ENCODE measurements at regions not wholly inside any gene's neighbourhood (a gene's known extent, or its start where the extent isn't known, plus 50 kb on each side); places are given as distances from the start of the nearest gene placed in this dataset.

DNA sequence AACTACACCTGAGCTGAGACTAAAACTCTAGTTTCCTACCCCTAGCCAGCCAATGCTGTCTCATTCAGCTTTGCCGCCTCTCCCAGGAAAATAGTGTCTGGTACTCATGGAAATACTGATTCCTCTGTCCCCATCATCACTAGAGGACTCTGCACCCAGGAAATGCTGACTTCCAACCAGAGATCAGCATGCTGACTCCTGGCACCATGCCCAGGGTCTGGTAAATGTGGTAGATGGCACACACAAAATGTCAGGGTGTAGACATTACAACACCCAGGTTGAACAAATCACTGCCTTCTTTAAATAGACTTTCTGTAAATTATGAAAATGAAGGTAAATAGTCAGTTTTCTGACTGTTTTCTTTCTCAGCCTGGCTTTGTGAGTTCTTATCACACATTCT lies 307.3 kb upstream of the CHAC2 start:
- H3K9me3 ChIP-seq, result no peaks in the 10 kb centered on the region
- TF ChIP-seq, protein P1, sequence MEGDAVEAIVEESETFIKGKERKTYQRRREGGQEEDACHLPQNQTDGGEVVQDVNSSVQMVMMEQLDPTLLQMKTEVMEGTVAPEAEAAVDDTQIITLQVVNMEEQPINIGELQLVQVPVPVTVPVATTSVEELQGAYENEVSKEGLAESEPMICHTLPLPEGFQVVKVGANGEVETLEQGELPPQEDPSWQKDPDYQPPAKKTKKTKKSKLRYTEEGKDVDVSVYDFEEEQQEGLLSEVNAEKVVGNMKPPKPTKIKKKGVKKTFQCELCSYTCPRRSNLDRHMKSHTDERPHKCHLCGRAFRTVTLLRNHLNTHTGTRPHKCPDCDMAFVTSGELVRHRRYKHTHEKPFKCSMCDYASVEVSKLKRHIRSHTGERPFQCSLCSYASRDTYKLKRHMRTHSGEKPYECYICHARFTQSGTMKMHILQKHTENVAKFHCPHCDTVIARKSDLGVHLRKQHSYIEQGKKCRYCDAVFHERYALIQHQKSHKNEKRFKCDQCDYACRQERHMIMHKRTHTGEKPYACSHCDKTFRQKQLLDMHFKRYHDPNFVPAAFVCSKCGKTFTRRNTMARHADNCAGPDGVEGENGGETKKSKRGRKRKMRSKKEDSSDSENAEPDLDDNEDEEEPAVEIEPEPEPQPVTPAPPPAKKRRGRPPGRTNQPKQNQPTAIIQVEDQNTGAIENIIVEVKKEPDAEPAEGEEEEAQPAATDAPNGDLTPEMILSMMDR (IDR thresholded peaks at IDR 0.05), result no peak
- no peaks in the 10 kb centered on the region for H3K27me3 ChIP-seq
- ATAC-seq (no peak), DNase-seq (no peak)
- H3K4me3 ChIP-seq, result no peak overlapping the region
- H3K4me1 ChIP-seq, result no peaks in the 10 kb centered on the region
- no peaks in the 10 kb centered on the region for H3K36me3 ChIP-seq
- intact Hi-C loops (cut with DNase I), result no loop called here
- no peak overlapping the region for H3K27ac ChIP-seq

DNA sequence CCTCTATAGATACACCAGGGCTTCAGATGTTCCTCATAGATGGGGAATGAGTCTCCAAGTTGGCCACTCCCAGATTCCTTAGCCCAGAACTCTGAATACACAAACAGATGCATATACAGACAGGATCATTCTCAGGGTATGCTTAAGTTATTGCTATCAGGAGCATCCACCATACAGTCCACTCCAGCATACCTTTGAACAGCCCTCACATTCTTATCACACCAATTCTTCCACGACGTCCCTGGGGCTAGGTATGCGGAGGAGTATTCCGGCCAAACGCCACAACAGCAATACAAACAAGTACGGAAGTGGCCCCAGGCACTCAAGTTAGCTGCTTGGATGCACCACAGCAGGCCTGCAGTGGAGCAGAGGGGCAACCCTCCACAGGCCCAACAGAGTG lies 312.5 kb upstream of the CHAC2 start:
- Histone ChIP-seq H3K36me3 (no peaks in the 10 kb centered on the region), H3K9me3 (no peaks in the 10 kb centered on the region), H3K27me3 (no peaks in the 10 kb centered on the region), H3K4me1 (no peaks in the 10 kb centered on the region), H3K27ac (no peak overlapping the region), H3K4me3 (no peak overlapping the region)
- ATAC-seq (peak; percentile 52), DNase-seq (no peak)
- TF ChIP-seq, protein P1 (IDR thresholded peaks at IDR 0.05), result no peak
- intact Hi-C loops (cut with DNase I), result no loop called here

- TF ChIP-seq, protein P1 (IDR thresholded peaks at IDR 0.05), result no peak
- DNase-seq (no peak), ATAC-seq (peak; percentile 31)
- intact Hi-C loops (cut with DNase I), result no loop called here
- Histone ChIP-seq H3K27ac (no peak overlapping the region), H3K36me3 (no peaks in the 10 kb centered on the region), H3K4me1 (no peaks in the 10 kb centered on the region), H3K4me3 (no peak overlapping the region), H3K27me3 (no peaks in the 10 kb centered on the region), H3K9me3 (no peaks in the 10 kb centered on the region)
Measured at GRCh38 chr2:53452957-53453748, 314.5 kb upstream of the CHAC2 start.

- no peaks in the 10 kb centered on the region for H3K27me3 ChIP-seq
- TF ChIP-seq, protein P1 (IDR thresholded peaks at IDR 0.05), result no peak
- H3K4me3 ChIP-seq, result no peak overlapping the region
- H3K36me3 ChIP-seq, result no peaks in the 10 kb centered on the region
- no peak for DNase-seq
- H3K4me1 ChIP-seq, result no peaks in the 10 kb centered on the region
- no peaks in the 10 kb centered on the region for H3K9me3 ChIP-seq
- no peak overlapping the region for H3K27ac ChIP-seq
- intact Hi-C loops (cut with DNase I), result no loop called here
- ATAC-seq, result no peak
Measured at GRCh38 chr2:53452400-53452799, 315.2 kb upstream of the CHAC2 start.

GRCh38 chr2:53450923-53451322 lies 316.7 kb upstream of the CHAC2 start:
- Histone ChIP-seq H3K4me1 (no peaks in the 10 kb centered on the region), H3K9me3 (no peaks in the 10 kb centered on the region), H3K4me3 (no peak overlapping the region), H3K36me3 (no peaks in the 10 kb centered on the region), H3K27ac (no peak overlapping the region), H3K27me3 (no peaks in the 10 kb centered on the region)
- DNase-seq (peak in 1 of 4 donors; percentile 36), ATAC-seq (peak; percentile 80)
- intact Hi-C loops (cut with DNase I), result no loop called here
- TF ChIP-seq, protein P1 (IDR thresholded peaks at IDR 0.05), result no peak
